Left ventricle myocardium inferior (tissue), 1 donor: ENCODE measurements at regions not wholly inside any gene's neighbourhood (a gene's known extent, or its start where the extent isn't known, plus 50 kb on each side); places are given as distances from the start of the nearest gene placed in this dataset.
A peak's percentile ranks its signal among the peaks of the same experiment; 100 is the strongest.

Experiments used
- DNase-seq: peaks from one replicate; pipeline ENCODE4 v3.0.0-alpha.2; 2020
- H3K27ac ChIP-seq: fragments of 200-600 bp; replicated peaks from 2 replicates; pipeline ENCODE4 v1.8.0; 2021
- H3K27me3 ChIP-seq: fragments of 200-600 bp; 2 replicates; pipeline ENCODE4 v1.8.0; 2021; ENCODE audit warnings: low read depth
- H3K36me3 ChIP-seq: fragments of 200-600 bp; 2 replicates; pipeline ENCODE4 v1.8.0; 2021
- H3K4me1 ChIP-seq: fragments of 200-600 bp; 2 replicates; pipeline ENCODE4 v1.8.0; 2021
- H3K4me3 ChIP-seq: fragments of 200-600 bp; 2 replicates; pipeline ENCODE4 v1.8.0; 2021; ENCODE audit warnings: mild to moderate bottlenecking, moderate library complexity
- H3K9me3 ChIP-seq: fragments of 200-600 bp; replicated peaks from 2 replicates; pipeline ENCODE4 v1.8.0; 2021
- intact Hi-C: fragments of 100-400 bp; cut with micrococcal nuclease; formaldehyde crosslinking; loops from one replicate; pipeline ENCODE4 v1.11.0; 2022
- TF ChIP-seq, protein P1 (sequence below): fragments of 200-600 bp; IDR thresholded peaks from 2 replicates; pipeline ENCODE4 v1.8.0; 2021; ENCODE audit warnings: antibody characterized with exemption, mild to moderate bottlenecking, borderline replicate concordance
- donor health status: DM: no; HTN: yes; CAD: no; lungs with severe emphysema.

DNA sequence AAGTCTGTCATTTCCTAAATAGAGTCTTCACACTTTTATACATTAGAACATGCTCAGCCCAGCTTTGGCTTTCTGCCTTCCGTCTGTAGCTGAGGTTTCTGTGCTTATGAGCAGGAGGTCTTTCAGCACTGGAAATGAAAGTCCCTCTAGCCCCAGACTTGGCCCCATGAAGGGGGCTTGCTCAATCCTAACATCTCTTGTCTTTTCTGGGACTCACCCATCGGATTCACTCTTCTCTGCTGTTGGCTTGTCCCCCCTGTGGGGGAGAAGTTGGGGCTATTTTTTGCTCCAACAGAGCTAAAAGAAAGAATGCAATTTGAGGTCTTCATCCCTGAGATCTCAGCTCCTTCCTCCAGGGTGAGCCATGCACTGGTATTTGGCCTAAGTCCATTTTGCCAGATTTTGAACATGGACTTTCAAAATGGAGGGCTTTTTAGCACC lies 177.7 kb downstream of the MRPL14 start:
- Histone ChIP-seq H3K36me3 (no peaks in the 10 kb centered on the region), H3K27ac (no peak overlapping the region), H3K9me3 (peaks cover 13% of the 10 kb centered on the region), H3K4me1 (peaks cover 22% of the 10 kb centered on the region), H3K27me3 (no peaks in the 10 kb centered on the region), H3K4me3 (no peak overlapping the region)
- no peak for DNase-seq
- TF ChIP-seq, protein P1, sequence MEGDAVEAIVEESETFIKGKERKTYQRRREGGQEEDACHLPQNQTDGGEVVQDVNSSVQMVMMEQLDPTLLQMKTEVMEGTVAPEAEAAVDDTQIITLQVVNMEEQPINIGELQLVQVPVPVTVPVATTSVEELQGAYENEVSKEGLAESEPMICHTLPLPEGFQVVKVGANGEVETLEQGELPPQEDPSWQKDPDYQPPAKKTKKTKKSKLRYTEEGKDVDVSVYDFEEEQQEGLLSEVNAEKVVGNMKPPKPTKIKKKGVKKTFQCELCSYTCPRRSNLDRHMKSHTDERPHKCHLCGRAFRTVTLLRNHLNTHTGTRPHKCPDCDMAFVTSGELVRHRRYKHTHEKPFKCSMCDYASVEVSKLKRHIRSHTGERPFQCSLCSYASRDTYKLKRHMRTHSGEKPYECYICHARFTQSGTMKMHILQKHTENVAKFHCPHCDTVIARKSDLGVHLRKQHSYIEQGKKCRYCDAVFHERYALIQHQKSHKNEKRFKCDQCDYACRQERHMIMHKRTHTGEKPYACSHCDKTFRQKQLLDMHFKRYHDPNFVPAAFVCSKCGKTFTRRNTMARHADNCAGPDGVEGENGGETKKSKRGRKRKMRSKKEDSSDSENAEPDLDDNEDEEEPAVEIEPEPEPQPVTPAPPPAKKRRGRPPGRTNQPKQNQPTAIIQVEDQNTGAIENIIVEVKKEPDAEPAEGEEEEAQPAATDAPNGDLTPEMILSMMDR: no peak
- intact Hi-C loops: no loop called here

DNA sequence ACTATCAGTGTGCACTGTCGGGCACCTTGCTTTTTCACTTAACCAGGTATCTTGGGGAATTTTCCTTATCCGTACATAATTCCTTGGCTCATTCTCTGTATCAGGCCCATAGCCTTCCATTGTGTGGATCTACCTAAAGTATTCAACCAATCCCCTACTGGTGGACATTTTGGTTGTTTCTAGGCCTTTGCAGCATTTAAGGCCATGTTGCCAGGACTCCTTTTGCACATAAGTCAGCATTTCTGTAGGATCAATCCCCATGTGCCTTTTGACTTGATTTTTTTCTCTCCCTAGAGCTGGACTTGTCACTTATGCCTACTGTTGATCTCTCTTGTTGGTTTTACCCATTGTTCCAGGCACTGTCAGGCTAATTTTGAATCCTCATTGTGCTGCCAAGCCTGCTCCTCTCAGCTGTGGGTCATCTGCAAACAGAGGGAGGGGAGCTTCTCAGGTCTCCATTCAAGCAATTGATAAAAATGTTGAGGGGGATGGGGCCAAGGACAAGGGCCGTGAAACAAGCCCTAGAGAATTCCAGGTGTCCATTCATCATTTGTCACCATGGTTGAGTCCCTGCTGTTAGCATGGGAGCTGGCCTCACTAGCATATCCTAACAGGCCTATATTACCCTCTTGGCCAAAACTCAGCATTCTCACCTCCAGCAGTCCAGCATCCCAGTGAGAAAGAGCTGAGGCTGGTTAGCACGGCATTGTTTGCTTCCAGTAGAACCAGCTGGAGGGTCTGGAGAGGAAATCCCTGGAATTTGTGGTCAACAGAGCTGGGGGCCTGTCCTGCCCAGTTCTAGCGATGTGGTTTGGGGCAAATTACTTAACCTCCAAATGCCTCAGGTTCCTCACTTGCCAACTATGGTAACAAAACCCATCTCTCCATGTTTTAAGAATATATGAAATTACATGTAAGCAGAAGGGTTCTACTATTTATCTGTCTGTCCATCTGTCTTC lies 178.4 kb downstream of the MRPL14 start:
- TF ChIP-seq, protein P1: no peak

DNA sequence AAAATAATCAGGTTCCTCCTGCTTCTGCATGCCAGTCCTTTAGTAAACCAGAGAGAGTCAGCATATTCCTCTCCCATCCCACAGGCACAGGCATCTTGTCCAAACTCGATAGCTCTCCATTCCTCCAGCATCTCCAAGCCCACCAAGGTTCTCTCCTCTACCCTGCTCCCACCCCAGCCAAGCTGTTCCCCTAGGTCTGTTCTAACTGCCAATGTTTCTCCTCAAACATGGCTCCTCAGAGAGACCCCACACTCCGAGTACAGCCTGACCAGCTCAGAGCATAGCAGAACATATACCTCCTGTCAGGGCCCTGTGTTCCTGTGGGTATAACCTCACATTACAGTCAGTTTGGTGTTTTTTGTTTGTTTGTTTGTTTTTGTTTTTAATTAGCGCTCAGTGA lies 177.8 kb downstream of the VEGFA start:
- no peaks in the 10 kb centered on the region for H3K27me3 ChIP-seq
- intact Hi-C loops: no loop called here
- H3K9me3 ChIP-seq: peaks cover 13% of the 10 kb centered on the region
- no peak overlapping the region for H3K4me3 ChIP-seq
- H3K4me1 ChIP-seq: peaks cover 14% of the 10 kb centered on the region
- H3K27ac ChIP-seq: no peak overlapping the region
- H3K36me3 ChIP-seq: no peaks in the 10 kb centered on the region
- TF ChIP-seq, protein P1: no peak
- no peak for DNase-seq

More for the DNA sequence above, 178.4 kb downstream of the MRPL14 start:
- Histone ChIP-seq H3K9me3 (peaks cover 13% of the 10 kb centered on the region), H3K4me1 (peaks cover 18% of the 10 kb centered on the region), H3K27ac (peak overlapping the region; percentile 62), H3K27me3 (no peaks in the 10 kb centered on the region), H3K4me3 (no peak overlapping the region), H3K36me3 (no peaks in the 10 kb centered on the region)
- no peak for DNase-seq
- intact Hi-C loops: no loop called here

DNA sequence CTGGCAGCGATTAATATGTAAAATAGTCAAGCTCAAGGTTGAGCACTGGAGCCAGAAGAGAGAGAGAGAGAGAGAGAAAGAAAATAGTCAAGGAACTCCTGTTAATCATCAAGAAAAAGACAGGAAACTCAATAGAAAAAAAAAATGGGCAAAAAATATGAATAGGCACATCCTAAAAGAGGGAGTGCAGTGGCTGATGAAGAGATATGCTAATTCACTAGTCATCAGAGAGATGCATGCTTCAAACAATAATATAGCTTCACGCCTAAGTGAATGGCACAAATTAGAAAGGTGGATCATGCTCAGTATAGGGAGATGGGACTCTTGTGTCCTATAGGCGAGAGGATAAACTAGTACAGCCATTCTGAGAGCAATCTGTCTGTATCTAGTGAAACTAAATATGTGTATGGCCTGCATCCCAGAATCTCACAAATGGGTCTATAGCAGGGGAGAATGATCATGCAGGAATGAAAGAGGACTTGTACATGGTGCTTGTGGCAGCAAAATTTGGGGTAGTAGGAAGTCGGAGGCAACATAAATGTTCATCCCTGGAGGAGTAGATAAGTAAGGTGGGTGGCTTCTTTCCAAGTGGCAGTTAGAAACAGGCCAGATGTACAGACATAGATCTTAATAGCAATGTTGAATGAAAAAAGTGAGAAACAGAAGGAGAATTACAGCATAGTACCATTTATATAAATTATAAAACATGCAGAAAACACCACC lies 176.8 kb downstream of the VEGFA start:
- no peak for DNase-seq
- peaks cover 14% of the 10 kb centered on the region for H3K4me1 ChIP-seq
- intact Hi-C loops: no loop called here
- no peaks in the 10 kb centered on the region for H3K27me3 ChIP-seq
- H3K4me3 ChIP-seq: no peak overlapping the region
- H3K9me3 ChIP-seq: peaks cover 13% of the 10 kb centered on the region
- TF ChIP-seq, protein P1: no peak
- no peak overlapping the region for H3K27ac ChIP-seq
- no peaks in the 10 kb centered on the region for H3K36me3 ChIP-seq

DNA sequence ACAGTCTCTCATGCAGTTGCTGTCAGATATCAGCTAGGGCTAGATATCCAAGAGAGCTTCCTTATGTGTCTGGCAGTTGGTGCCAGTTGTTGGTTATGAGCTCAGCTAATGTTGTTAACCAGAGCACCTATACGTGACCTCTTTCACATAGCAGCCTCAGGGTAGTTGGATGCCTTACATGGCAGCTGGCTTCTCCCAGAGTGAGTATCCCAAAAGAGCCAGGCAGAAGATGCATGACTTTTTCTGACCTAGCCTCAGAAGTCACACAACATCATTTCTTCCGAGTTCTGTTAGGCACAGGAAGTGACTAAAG lies 175.7 kb downstream of the VEGFA start:
- Histone ChIP-seq H3K36me3 (no peaks in the 10 kb centered on the region), H3K27me3 (no peaks in the 10 kb centered on the region), H3K4me3 (no peak overlapping the region), H3K4me1 (peaks cover 10% of the 10 kb centered on the region), H3K27ac (no peak overlapping the region), H3K9me3 (peaks cover 13% of the 10 kb centered on the region)
- intact Hi-C loops: no loop called here
- TF ChIP-seq, protein P1: no peak
- DNase-seq: no peak
